ENCODE measurements at regions not wholly inside any gene's neighbourhood (a gene's known extent, or its start where the extent isn't known, plus 50 kb on each side); places are given as distances from the start of the nearest gene placed in this dataset.

DNA sequence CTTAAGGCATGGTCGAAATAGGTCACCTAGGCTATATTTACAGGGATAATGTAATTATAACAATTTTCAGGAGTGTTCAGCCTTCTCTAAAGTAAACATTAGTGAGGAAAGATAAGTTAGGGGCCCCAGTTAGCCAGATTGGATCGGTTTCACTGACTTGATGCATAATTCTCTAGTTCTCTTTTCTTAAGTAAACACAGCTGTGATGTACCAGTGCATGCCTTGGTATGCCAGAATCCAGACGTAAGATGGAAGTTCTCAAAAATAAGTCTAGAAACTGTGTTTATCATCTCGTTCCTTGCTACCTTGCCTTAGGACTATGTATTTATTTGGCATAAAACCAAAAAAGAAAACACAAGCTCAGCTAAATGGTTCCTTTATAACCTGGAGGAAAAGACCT lies 442.2 kb upstream of the CLINT1 start:
- no peak for ATAC-seq
- TF ChIP-seq, protein P1, sequence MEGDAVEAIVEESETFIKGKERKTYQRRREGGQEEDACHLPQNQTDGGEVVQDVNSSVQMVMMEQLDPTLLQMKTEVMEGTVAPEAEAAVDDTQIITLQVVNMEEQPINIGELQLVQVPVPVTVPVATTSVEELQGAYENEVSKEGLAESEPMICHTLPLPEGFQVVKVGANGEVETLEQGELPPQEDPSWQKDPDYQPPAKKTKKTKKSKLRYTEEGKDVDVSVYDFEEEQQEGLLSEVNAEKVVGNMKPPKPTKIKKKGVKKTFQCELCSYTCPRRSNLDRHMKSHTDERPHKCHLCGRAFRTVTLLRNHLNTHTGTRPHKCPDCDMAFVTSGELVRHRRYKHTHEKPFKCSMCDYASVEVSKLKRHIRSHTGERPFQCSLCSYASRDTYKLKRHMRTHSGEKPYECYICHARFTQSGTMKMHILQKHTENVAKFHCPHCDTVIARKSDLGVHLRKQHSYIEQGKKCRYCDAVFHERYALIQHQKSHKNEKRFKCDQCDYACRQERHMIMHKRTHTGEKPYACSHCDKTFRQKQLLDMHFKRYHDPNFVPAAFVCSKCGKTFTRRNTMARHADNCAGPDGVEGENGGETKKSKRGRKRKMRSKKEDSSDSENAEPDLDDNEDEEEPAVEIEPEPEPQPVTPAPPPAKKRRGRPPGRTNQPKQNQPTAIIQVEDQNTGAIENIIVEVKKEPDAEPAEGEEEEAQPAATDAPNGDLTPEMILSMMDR (IDR thresholded peaks at IDR 0.05 in 4 of 5, conservative IDR thresholded peaks at IDR 0.05 in 1 of 5): no peak
- TF ChIP-seq POLR2A (IDR thresholded peaks at IDR 0.05): no peak
- Histone ChIP-seq H3K27ac (no peak overlapping the region), H3K4me1 (no peaks in the 10 kb centered on the region), H3K9me3 (no peaks in the 10 kb centered on the region), H3K4me3 (no peak overlapping the region), H3K27me3 (no peaks in the 10 kb centered on the region), H3K36me3 (no peaks in the 10 kb centered on the region)
- DNase-seq: no peak
- in situ Hi-C loops (cut with MboI; ENCODE audit: low sequenced_read_pairs in 4 of 4) (no loop called here), intact Hi-C loops (cut with DNase I; ENCODE audit: low total_unique reads) (no loop called here)

DNA sequence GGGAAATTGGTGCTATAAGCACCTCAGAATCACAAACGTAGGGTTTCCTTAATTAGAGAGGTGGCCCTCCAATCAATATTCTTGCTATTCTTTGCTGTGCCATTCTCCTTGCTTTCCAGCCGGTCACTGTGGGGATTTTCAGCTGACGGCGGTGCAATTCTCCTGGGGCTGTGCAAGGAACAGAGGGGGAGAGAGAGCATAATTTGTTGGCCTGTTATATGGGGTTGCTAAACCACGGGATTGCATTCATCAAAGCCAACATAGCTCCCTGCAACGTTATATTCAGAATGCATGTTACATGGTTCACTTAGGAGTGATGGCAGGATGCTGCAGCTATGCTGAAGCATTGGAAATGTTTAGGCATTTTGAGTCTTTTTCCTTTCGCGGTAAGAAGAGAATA lies 441.3 kb upstream of the CLINT1 start:
- H3K36me3 ChIP-seq: no peaks in the 10 kb centered on the region
- no peaks in the 10 kb centered on the region for H3K9me3 ChIP-seq
- DNase-seq: no peak
- H3K4me1 ChIP-seq: no peaks in the 10 kb centered on the region
- H3K27me3 ChIP-seq: no peaks in the 10 kb centered on the region
- intact Hi-C loops (cut with DNase I; ENCODE audit: low total_unique reads) (no loop called here), in situ Hi-C loops (cut with MboI; ENCODE audit: low sequenced_read_pairs in 4 of 4) (no loop called here)
- no peak overlapping the region for H3K4me3 ChIP-seq
- no peak for ATAC-seq
- TF ChIP-seq, protein P1 (IDR thresholded peaks at IDR 0.05 in 4 of 5, conservative IDR thresholded peaks at IDR 0.05 in 1 of 5): no peak
- no peak for TF ChIP-seq POLR2A (IDR thresholded peaks at IDR 0.05)
- H3K27ac ChIP-seq: no peak overlapping the region

DNA sequence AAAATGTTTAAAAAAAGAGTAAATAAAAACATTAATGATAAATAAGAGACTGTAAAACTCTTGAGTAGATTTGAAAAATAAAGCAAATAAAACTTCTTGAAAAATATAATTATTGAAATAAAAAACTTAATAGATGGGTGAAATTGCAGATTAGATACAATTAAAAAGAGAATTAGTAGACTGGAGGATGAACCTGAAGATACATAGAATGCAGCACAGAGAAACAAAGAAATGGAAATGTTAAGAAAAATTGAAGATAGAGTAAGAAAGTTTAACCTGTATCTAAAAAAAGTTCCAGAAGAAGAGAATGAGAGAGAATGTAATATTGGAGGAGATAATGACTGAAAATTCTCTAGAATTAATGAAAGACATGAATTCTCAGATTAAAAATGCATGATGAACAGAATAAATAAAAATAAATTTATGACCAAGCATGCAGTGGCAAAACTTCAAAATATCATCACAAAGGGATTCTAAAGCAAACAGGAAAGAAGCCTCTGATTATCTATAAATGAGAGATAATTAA lies 438.1 kb upstream of the CLINT1 start:
- H3K9me3 ChIP-seq: no peaks in the 10 kb centered on the region
- intact Hi-C loops (cut with DNase I; ENCODE audit: low total_unique reads): no loop called here
- in situ Hi-C loops (cut with MboI; ENCODE audit: low sequenced_read_pairs in 4 of 4): no loop called here
- no peak overlapping the region for H3K27ac ChIP-seq
- ATAC-seq (no peak), DNase-seq (no peak)
- H3K27me3 ChIP-seq: no peaks in the 10 kb centered on the region
- H3K36me3 ChIP-seq: no peaks in the 10 kb centered on the region
- no peak for TF ChIP-seq POLR2A (IDR thresholded peaks at IDR 0.05)
- TF ChIP-seq, protein P1 (IDR thresholded peaks at IDR 0.05 in 4 of 5, conservative IDR thresholded peaks at IDR 0.05 in 1 of 5): no peak
- H3K4me3 ChIP-seq: no peak overlapping the region
- no peaks in the 10 kb centered on the region for H3K4me1 ChIP-seq

DNA sequence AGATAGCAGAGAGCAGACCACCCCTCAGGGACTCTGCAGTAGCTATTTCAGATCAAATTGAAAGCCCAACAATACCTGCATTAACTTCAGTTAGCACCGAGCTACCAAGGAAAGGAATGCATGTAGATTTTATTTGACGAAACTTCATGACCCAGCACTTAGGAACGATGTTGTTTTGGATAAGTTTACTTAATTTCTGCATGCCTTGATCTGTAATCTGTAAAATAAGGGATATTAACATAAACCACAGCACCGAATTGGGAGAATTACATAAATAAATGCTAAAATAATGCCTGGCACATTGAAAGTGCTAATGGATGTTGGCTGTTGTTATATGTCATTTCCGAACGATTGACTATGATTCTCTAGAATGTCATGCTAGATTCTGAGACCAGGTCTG lies 435.8 kb upstream of the CLINT1 start:
- TF ChIP-seq, protein P1 (IDR thresholded peaks at IDR 0.05 in 4 of 5, conservative IDR thresholded peaks at IDR 0.05 in 1 of 5): no peak
- no peak for TF ChIP-seq POLR2A (IDR thresholded peaks at IDR 0.05)
- Histone ChIP-seq H3K27me3 (no peaks in the 10 kb centered on the region), H3K9me3 (no peaks in the 10 kb centered on the region), H3K4me3 (no peak overlapping the region), H3K4me1 (no peaks in the 10 kb centered on the region), H3K27ac (no peak overlapping the region), H3K36me3 (no peaks in the 10 kb centered on the region)
- no peak for ATAC-seq
- in situ Hi-C loops (cut with MboI; ENCODE audit: low sequenced_read_pairs in 4 of 4): no loop called here
- no peak for DNase-seq
- intact Hi-C loops (cut with DNase I; ENCODE audit: low total_unique reads): no loop called here

DNA sequence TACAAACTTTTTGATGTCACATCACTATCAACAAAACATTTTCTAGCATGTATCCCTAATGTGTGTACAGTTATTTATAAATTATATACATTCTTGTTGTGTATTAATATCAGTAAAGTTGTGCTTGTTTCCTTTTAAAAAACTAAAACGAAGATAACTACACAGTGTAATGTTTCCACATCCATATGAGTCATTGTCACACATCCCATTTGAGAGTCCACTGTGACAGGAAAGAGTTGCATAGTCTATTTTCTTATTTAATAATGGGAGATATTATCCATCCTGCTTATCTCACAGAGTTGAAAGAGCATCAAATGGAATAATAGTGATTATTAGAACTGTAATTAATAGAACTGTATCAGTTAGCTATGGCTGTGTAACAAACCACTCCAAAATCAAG lies 434.0 kb upstream of the CLINT1 start:
- no peak for DNase-seq
- Histone ChIP-seq H3K27me3 (no peaks in the 10 kb centered on the region), H3K36me3 (no peaks in the 10 kb centered on the region), H3K27ac (no peak overlapping the region), H3K4me3 (no peak overlapping the region), H3K4me1 (no peaks in the 10 kb centered on the region), H3K9me3 (no peaks in the 10 kb centered on the region)
- in situ Hi-C loops (cut with MboI; ENCODE audit: low sequenced_read_pairs in 4 of 4) (no loop called here), intact Hi-C loops (cut with DNase I; ENCODE audit: low total_unique reads) (no loop called here)
- TF ChIP-seq, protein P1 (IDR thresholded peaks at IDR 0.05 in 4 of 5, conservative IDR thresholded peaks at IDR 0.05 in 1 of 5): no peak
- TF ChIP-seq POLR2A (IDR thresholded peaks at IDR 0.05): no peak
- ATAC-seq: no peak

All from gastrocnemius medialis (tissue), 4 donors.